ENCODE measurements at regions not wholly inside any gene's neighbourhood (a gene's known extent, or its start where the extent isn't known, plus 50 kb on each side); places are given as distances from the start of the nearest gene placed in this dataset.

DNA sequence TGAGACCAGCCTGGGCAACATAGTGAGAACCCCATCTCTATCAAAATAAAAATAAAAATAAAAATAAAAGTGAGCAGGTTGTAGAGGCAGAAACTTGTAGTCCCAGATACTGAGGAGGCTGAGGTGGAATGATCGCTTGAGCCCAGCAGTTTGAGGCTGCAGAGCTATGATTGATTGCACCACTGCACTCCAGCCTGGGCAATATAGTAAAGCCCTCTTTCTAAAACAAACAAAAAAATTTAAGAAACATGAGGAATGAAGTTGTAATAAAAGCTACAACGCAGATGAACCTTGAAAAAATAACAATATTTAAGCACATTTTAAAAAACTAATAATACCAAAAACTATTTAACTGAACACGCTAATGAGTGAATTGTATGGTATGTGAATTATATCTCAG is 919.3 kb downstream of the UQCRFS1 start:
- TF ChIP-seq CHD4 (IDR thresholded peaks at IDR 0.05; ENCODE audit: borderline replicate concordance) = no peak
- TF ChIP-seq, protein P1, sequence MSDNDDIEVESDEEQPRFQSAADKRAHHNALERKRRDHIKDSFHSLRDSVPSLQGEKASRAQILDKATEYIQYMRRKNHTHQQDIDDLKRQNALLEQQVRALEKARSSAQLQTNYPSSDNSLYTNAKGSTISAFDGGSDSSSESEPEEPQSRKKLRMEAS (IDR thresholded peaks at IDR 0.05) = no peak
- no peak for TF ChIP-seq MYC (IDR thresholded peaks at IDR 0.05; ENCODE audit: borderline replicate concordance, low read length)
- TF ChIP-seq, protein P2, sequence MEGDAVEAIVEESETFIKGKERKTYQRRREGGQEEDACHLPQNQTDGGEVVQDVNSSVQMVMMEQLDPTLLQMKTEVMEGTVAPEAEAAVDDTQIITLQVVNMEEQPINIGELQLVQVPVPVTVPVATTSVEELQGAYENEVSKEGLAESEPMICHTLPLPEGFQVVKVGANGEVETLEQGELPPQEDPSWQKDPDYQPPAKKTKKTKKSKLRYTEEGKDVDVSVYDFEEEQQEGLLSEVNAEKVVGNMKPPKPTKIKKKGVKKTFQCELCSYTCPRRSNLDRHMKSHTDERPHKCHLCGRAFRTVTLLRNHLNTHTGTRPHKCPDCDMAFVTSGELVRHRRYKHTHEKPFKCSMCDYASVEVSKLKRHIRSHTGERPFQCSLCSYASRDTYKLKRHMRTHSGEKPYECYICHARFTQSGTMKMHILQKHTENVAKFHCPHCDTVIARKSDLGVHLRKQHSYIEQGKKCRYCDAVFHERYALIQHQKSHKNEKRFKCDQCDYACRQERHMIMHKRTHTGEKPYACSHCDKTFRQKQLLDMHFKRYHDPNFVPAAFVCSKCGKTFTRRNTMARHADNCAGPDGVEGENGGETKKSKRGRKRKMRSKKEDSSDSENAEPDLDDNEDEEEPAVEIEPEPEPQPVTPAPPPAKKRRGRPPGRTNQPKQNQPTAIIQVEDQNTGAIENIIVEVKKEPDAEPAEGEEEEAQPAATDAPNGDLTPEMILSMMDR (IDR thresholded peaks at IDR 0.05) = no peak
- no peak for TF ChIP-seq RNF2 (IDR thresholded peaks at IDR 0.05; ENCODE audit: borderline replicate concordance, low read depth)
- TF ChIP-seq, protein P3, sequence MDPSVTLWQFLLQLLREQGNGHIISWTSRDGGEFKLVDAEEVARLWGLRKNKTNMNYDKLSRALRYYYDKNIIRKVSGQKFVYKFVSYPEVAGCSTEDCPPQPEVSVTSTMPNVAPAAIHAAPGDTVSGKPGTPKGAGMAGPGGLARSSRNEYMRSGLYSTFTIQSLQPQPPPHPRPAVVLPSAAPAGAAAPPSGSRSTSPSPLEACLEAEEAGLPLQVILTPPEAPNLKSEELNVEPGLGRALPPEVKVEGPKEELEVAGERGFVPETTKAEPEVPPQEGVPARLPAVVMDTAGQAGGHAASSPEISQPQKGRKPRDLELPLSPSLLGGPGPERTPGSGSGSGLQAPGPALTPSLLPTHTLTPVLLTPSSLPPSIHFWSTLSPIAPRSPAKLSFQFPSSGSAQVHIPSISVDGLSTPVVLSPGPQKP (IDR thresholded peaks at IDR 0.05; ENCODE audit: low read depth, low read length) = no peak
- TF ChIP-seq BHLHE40 (IDR thresholded peaks at IDR 0.05; ENCODE audit: low read depth, low read length) = no peak
- no peak for TF ChIP-seq CBX2 (IDR thresholded peaks at IDR 0.05; ENCODE audit: borderline replicate concordance, low read depth)
- no peak for TF ChIP-seq NR3C1 (IDR thresholded peaks at IDR 0.05)
- TF ChIP-seq KDM1A (IDR thresholded peaks at IDR 0.05; ENCODE audit: low read depth) = no peak
- no peak for TF ChIP-seq FOSL2 (IDR thresholded peaks at IDR 0.05)
- no peak for TF ChIP-seq FOSL2 (CRISPR knock-in tag; IDR thresholded peaks at IDR 0.05)
- no peak for TF ChIP-seq CBX8 (IDR thresholded peaks at IDR 0.05)
- TF ChIP-seq EP300 (IDR thresholded peaks at IDR 0.05) = no peak
- no peak for TF ChIP-seq POLR2A (IDR thresholded peaks at IDR 0.05; ENCODE audit: low read length)

Data from A549 (cell line).